ENCODE measurements at regions not wholly inside any gene's neighbourhood (a gene's known extent, or its start where the extent isn't known, plus 50 kb on each side); places are given as distances from the start of the nearest gene placed in this dataset.

DNA sequence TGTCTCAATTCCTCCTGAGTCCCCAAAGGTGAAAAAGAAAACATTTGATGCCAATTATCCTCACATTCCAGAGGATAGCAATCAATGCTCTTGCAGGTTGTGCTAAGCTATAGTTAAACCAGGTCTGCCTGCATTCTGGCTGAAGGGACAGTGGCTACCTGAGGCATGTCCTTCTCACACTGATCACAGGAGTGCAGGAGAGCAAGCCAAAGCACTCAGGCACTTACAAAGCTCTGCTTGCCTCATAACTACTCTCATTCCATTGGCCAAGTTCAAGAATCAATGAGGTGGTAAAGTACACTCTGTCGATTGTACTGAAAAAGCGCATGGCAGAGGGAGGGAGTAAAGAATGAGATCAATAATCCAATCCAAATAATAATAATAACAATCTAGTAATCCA is 342.0 kb upstream of the PPP2R3A start:
- Histone ChIP-seq H3K27me3 (ENCODE audit: control insufficient read depth in 2 of 2, insufficient read depth in 2 of 2, low read length in 2 of 2) (peaks cover 0 to 8% of the 10 kb centered on the region in 2 experiments; a peak in 2 of 5 replicates), H3K9me3 (replicated peaks; ENCODE audit: control insufficient read depth, insufficient read depth, low read depth, low read length) (no peaks in the 10 kb centered on the region), H3K36me3 (ENCODE audit: control insufficient read depth, insufficient read depth, low read length) (no peaks in the 10 kb centered on the region), H3K4me2 (ENCODE audit: insufficient read depth, low read length) (no peak overlapping the region), H3K9me1 (ENCODE audit: control insufficient read depth, insufficient read depth, low read length) (no peaks in the 10 kb centered on the region), H3K4me1 (replicated peaks in 1 of 2; ENCODE audit: control insufficient read depth in 2 of 2, insufficient read depth in 2 of 2, low read length in 2 of 2) (no peaks in the 10 kb centered on the region), H4K20me1 (replicated peaks; ENCODE audit: control insufficient read depth, insufficient read depth, low read length) (no peaks in the 10 kb centered on the region), H3K9ac (ENCODE audit: insufficient read depth in 1 of 2, low read depth in 2 of 2, low read length in 2 of 2) (no peak overlapping the region), H3K79me2 (ENCODE audit: control insufficient read depth, insufficient read depth, low read length) (no peaks in the 10 kb centered on the region), H3K4me3 (no peak overlapping the region), H3K27ac (ENCODE audit: extremely low read depth, low read depth, low read length) (no peak overlapping the region), H2AFZ (ENCODE audit: low read depth, low read length) (no peak overlapping the region)
- POLR2A ChIA-PET = no interaction called here
- WGBS (ENCODE audit: insufficient coverage, low coverage, missing lambda C conversion rate) = 28% methylated on average over 2 of the region's 2 CpGs
- DNase-seq (ENCODE audit: extremely low read depth in 1 of 4, low spot score in 3 of 4) (no peak), ATAC-seq (no peak), FAIRE-seq (no peak)
- BruUV-seq (replicated peaks) = no TSS peak
- TF ChIP-seq TARDBP (IDR thresholded peaks at IDR 0.05) (no peak), SIN3B (IDR thresholded peaks at IDR 0.05; ENCODE audit: low read depth) (no peak), ZNF274 (IDR thresholded peaks at IDR 0.05; ENCODE audit: borderline replicate concordance, low read depth, low read length) (no peak), NFIC (IDR thresholded peaks at IDR 0.05) (no peak), TCF3 (CRISPR knock-in tag; IDR thresholded peaks at IDR 0.05) (no peak), NFIX (CRISPR knock-in tag; IDR thresholded peaks at IDR 0.05; ENCODE audit: low read depth) (no peak), MED1 (CRISPR knock-in tag; IDR thresholded peaks at IDR 0.05; ENCODE audit: borderline replicate concordance) (no peak), SMAD3 (CRISPR knock-in tag; conservative IDR thresholded peaks at IDR 0.05) (no peak), CBX3 (IDR thresholded peaks at IDR 0.05; ENCODE audit: borderline replicate concordance in 1 of 2, low read length in 2 of 2) (no peak), RNF2 (IDR thresholded peaks at IDR 0.05) (no peak), HDAC6 (IDR thresholded peaks at IDR 0.05; ENCODE audit: low read depth, low read length) (no peak), ZNF253 (CRISPR knock-in tag; conservative IDR thresholded peaks at IDR 0.05) (no peak), TEAD4 (IDR thresholded peaks at IDR 0.05; ENCODE audit: low read length) (no peak), TEAD4 (CRISPR knock-in tag; IDR thresholded peaks at IDR 0.05; ENCODE audit: borderline replicate concordance) (no peak), MECOM (CRISPR knock-in tag; IDR thresholded peaks at IDR 0.05) (no peak), CC2D1A (IDR thresholded peaks at IDR 0.05) (no peak)
- TF ChIP-seq, protein P1, sequence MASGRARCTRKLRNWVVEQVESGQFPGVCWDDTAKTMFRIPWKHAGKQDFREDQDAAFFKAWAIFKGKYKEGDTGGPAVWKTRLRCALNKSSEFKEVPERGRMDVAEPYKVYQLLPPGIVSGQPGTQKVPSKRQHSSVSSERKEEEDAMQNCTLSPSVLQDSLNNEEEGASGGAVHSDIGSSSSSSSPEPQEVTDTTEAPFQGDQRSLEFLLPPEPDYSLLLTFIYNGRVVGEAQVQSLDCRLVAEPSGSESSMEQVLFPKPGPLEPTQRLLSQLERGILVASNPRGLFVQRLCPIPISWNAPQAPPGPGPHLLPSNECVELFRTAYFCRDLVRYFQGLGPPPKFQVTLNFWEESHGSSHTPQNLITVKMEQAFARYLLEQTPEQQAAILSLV (tag; IDR thresholded peaks at IDR 0.05) = no peak
- TF ChIP-seq, protein P2, sequence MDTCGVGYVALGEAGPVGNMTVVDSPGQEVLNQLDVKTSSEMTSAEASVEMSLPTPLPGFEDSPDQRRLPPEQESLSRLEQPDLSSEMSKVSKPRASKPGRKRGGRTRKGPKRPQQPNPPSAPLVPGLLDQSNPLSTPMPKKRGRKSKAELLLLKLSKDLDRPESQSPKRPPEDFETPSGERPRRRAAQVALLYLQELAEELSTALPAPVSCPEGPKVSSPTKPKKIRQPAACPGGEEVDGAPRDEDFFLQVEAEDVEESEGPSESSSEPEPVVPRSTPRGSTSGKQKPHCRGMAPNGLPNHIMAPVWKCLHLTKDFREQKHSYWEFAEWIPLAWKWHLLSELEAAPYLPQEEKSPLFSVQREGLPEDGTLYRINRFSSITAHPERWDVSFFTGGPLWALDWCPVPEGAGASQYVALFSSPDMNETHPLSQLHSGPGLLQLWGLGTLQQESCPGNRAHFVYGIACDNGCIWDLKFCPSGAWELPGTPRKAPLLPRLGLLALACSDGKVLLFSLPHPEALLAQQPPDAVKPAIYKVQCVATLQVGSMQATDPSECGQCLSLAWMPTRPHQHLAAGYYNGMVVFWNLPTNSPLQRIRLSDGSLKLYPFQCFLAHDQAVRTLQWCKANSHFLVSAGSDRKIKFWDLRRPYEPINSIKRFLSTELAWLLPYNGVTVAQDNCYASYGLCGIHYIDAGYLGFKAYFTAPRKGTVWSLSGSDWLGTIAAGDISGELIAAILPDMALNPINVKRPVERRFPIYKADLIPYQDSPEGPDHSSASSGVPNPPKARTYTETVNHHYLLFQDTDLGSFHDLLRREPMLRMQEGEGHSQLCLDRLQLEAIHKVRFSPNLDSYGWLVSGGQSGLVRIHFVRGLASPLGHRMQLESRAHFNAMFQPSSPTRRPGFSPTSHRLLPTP (IDR thresholded peaks at IDR 0.05; ENCODE audit: borderline replicate concordance, extremely low read depth, insufficient read length) = no peak
- in situ Hi-C loops (cut with MboI) (no loop called here), intact Hi-C loops (cut with micrococcal nuclease) (no loop called here)
- CTCF ChIA-PET (ENCODE audit: low intra/inter-chr PET ratio) = no interaction called here

Data from K562 (cell line).